GM19023 (cell line): ENCODE measurements at regions not wholly inside any gene's neighbourhood (a gene's known extent, or its start where the extent isn't known, plus 50 kb on each side); places are given as distances from the start of the nearest gene placed in this dataset.
"Not testable (repeated sequence)": the region's sequence is repeated elsewhere in the genome, so short reads cannot be mapped to it uniquely, and the experiment has no call there.

Experiments
- ATAC-seq: cut with Tn5 transposase; IDR thresholded peaks from one replicate; pipeline ENCODE4 v1.9.1; 2021; ENCODE audit warnings: mild to moderate bottlenecking, moderate library complexity; ENCODE audit not compliant: unreplicated experiment

DNA sequence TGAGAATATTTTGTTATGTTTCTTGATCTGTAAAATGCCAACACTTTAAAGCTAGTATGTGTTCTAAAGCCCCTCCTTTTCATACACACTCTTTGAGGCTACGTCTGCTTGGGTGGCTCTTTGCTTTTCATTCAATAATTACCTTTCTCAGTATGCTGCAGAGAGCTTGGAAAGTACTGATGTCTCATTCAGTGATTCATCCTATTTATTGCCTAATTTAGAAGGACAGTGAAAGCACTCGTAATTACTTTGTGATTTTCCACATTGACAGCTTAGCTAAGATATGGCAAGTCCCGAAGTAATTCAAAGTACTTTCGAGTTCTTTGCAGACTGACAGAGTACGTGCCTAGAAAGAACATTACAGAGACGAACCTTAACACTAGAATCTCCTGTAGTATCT lies 57.2 kb downstream of the BMP15 start:
- no peak for ATAC-seq

DNA sequence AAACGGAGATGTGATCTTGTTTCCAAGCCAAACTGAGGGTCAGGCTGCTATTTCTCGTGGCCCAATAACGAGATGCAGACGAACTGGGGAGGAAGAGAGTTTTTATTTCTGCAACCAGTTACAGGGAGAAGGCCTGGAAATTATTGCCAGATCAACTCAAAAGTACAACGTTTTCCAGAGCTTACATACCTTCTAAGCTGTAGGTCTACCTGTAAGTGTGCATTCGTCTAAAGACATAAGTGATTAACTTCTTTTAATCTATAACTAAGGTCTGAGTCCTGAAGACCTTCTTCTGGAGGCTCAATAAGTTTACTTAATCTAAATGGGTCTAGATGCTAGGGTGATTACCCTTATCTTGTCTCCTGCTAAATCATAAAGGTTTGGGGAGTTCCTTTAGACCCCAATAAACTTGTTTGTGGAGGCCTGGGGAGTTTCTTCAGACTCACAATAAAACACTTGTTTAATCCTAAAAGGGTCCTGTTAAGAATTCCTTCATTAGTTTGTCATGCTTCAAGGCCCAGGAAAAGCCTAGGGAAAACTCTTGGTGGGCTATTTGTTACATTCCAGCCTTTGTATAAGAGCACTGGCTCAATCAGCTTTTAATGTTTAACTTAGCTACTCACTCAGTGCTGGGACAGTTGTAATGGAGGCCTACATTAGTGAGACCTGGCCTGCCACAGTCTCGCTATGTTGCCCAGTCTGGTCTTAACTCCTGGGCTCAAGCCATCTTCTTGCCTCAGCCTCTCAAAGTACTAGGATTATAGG lies 58.5 kb downstream of the BMP15 start:
- not testable (repeated sequence) for ATAC-seq

DNA sequence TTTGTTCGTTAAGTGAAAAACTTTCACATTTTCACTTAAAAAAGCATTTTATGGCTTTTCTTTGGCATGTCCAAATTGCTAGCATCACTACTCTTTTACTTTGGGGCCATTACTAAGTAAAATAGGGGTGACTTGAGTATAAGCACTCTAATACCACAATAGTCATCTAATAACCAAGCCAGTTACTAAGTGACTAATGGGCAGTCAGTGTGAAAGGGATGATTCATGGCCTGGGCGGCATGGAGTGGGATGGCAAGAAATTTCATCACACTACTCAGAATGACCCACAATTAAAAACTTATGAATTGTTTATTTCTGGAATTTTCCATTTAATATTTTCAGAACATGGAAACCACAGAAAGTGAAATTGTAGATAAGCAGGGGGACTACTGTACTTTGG lies 60.9 kb downstream of the BMP15 start:
- ATAC-seq = no peak

- no peak for ATAC-seq
These were observed 62.7 kb downstream of the BMP15 start for GRCh38 chrX:50973199-50973598.

DNA sequence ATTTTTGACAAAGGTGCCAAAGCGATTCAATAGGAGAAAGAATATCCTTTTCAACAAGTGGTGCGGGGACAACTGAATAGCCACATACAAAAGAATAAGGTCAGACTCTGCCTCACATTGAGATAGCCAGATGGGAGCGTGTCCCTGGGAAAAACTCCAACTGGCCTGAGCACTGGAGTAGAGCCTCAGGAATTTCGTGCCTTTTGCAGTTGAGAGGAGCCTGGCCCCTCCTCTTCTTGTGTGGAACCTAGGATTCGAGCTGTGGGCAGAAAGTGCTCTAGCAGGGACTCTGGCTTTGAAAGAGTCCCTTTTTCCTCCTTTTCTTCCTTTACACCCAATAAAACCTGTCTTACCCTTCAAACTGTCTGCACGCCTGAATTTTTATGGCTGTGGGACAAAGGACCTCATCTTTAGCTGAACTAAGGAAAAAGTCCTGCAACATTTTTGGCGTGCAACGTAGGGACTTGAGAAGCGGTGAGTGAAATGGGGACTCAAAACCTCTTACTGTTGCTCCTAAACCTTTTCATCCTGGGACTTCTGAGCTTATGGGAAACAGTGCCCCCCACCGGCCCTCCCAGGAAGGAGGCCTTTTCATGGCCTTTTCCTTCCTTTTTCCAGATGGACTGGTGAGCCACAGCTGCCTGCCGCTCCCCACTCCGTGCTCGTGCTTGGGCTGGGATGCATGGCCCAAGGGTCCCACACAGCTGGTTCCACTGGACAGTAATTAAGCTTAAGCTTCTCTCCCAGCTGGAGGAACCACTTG lies 68.6 kb downstream of the BMP15 start:
- ATAC-seq = no peak

GRCh38 chrX:50980251-50980650 lies 69.7 kb downstream of the BMP15 start:
- no peak for ATAC-seq

DNA sequence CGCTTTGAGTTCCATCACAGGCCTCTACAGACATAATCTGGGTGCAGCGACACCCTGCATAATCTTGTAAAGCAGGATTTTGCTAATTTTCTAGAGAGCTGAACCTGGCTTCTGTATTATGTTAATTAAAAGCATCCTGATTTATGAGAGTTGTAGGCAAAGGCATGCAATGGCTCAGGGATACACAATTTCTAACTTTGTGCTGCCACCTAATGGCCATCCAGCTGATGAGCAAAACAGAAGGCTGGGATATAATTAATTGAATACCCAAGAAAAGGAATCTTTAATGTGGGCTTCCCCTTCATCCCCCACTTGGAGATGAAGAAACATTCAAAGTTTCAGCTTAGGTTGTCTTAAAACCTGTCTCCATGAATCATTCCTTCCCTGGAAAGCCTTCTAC lies 78.1 kb downstream of the BMP15 start:
- ATAC-seq = no peak

DNA sequence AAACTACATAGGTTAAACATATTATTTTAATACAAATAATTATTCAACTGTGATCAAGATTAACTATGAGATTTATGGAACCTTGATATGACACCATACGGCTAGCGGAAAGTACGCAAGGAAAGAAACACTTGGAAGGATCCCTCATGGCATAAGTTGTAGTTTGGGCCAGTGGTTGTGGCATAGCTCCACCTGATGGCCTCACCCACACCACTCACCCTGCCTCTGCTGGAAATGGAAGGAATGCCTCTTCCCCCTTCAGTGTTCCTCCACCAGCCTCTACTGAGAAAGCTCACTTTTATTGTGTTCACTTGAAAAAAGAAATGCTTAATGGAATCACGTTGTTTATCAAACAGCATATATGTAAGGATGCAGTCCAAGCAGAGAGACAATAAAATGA lies 86.4 kb downstream of the BMP15 start:
- ATAC-seq = no peak

DNA sequence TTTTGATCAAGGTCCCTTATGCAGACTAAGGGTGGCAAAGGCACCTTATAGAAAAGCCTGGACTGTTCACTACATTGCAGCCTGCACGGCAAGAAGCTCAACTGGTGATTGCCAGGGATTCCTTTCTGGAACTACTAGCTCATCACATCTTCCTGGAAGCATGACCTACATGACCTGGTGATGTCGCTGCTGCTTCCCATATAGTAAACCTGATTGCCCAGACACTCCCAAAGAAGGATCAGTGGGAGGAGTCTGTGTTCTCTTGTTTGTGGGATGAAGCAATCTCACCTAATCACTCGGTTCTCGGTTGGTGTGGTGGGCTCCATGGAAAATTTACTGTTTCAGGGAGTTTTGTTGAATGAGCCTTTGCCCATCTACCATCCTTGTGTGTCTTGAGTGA lies 89.8 kb downstream of the BMP15 start:
- not testable (repeated sequence) for ATAC-seq

GRCh38 chrX:51001733-51002632 lies 91.4 kb downstream of the BMP15 start:
- not testable (repeated sequence) for ATAC-seq

GRCh38 chrX:51006064-51006463 lies 95.5 kb downstream of the BMP15 start:
- no peak for ATAC-seq

- ATAC-seq = peak; percentile 45
These were observed 113.7 kb downstream of the BMP15 start for GRCh38 chrX:51024106-51024696.

DNA sequence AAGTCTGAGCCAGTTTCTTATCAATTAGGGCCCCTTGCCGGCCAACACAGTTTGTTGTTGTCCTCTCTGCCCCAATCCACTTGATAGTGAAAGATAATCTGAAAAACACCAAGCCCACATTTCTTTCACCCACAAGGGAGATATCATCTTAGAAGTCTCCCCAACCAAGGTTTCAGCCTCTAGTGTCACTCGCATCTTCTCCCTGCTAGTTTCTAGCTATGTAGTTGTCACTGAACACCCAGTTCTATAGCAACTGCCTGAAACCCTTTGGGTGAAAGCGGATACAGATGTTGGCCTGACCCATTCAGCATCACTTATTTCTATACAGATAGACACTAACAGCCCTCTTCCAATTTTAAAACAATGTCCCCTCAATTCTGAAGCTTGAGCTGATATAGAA lies 116.3 kb downstream of the BMP15 start:
- ATAC-seq = no peak

DNA sequence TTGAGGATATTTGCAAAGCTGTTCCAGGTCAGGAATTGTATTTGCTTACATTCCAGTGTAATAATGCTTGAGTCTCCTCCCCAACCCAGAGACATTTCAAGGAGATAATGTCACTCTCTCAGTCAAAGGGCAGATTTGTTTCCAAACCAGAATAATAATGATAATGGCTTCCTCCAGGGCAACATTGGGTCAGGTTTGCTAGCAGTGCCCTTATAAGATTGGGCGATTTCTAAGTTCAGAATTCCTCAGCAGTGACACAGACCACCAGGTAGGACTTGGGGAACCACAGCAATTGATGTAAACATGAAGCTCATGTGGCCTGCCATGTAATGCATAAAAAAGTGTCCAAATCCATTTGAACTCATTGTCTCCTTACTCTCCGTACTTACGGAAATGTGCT lies 125.2 kb downstream of the BMP15 start:
- no peak for ATAC-seq

- no peak for ATAC-seq
These were observed 137.4 kb downstream of the BMP15 start for GRCh38 chrX:51047950-51048349.

GRCh38 chrX:51053741-51054140 lies 143.2 kb downstream of the BMP15 start:
- ATAC-seq = no peak

GRCh38 chrX:51098046-51098445 lies 187.5 kb downstream of the BMP15 start:
- no peak for ATAC-seq

GRCh38 chrX:51119058-51119926 lies 208.8 kb downstream of the BMP15 start:
- ATAC-seq = not testable (repeated sequence)

DNA sequence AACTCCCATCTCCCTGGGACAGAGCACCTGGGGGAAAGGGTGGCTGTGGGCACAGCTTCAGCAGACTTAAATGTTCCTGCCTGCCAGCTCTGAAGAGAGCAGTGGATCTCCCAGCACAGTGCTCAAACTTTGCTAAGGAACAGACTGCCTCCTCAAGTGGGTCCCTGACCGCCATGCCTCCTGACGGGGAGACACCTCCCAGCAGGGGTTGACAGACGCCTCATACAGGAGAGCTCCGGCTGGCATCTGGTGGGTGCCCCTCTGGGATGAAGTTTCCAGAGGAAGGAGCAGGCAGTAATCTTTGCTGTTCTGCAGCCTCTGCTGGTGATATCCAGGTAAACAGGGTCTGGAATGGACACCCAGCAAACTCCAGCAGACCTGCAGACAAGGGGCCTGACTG lies 206.9 kb upstream of the NUDT10 start:
- ATAC-seq = not testable (repeated sequence)

DNA sequence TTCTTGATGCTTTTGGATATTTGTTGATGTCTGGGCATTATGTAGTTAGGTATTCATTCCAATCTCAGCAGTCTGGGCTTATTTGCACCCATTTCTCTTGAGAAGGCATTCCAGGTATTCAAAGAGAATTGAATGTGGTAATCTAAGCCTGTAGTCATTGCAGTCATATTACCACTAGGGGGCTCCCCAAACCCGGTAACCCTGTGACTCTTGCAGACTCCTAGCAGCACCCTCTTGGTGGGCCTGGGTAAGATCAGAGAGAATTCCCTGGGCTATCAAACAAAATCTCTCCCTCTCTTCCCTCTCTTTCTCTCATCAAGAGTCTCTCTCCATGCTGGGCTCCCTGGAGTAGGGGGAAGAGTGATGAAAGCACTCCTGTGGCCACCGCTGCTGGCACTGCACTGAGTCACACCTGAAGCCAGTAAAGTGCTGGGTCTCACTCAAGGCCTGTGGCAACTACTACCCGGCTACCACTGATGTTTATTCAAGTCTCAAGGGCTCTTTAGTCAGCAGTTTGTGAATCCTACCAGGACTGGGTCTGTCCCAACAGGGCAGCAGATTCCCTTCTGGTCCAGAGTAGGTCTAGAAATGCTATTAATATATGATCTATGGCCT lies 187.7 kb upstream of the NUDT10 start:
- peak; percentile 83 for ATAC-seq
